ENCODE measurements at regions not wholly inside any gene's neighbourhood (a gene's known extent, or its start where the extent isn't known, plus 50 kb on each side); places are given as distances from the start of the nearest gene placed in this dataset.

- TF ChIP-seq, protein P1, sequence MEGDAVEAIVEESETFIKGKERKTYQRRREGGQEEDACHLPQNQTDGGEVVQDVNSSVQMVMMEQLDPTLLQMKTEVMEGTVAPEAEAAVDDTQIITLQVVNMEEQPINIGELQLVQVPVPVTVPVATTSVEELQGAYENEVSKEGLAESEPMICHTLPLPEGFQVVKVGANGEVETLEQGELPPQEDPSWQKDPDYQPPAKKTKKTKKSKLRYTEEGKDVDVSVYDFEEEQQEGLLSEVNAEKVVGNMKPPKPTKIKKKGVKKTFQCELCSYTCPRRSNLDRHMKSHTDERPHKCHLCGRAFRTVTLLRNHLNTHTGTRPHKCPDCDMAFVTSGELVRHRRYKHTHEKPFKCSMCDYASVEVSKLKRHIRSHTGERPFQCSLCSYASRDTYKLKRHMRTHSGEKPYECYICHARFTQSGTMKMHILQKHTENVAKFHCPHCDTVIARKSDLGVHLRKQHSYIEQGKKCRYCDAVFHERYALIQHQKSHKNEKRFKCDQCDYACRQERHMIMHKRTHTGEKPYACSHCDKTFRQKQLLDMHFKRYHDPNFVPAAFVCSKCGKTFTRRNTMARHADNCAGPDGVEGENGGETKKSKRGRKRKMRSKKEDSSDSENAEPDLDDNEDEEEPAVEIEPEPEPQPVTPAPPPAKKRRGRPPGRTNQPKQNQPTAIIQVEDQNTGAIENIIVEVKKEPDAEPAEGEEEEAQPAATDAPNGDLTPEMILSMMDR (IDR thresholded peaks at IDR 0.05): no peak
- no peak for TF ChIP-seq POLR2A (IDR thresholded peaks at IDR 0.05)
Measured at GRCh38 chr15:22240403-22240802, 160.1 kb downstream of the OR4M2 start.

Measured in testis (tissue), 2 donors.